Esophagus muscularis mucosa (tissue), 4 donors: ENCODE measurements at regions not wholly inside any gene's neighbourhood (a gene's known extent, or its start where the extent isn't known, plus 50 kb on each side); places are given as distances from the start of the nearest gene placed in this dataset.

Experiments used
- CTCF ChIP-seq, 3 experiments: fragments of 200-600 bp in 2 of 3; fragments of 450-650 bp in 1 of 3; sonication (generic) in 2 of 3; IDR thresholded peaks; one replicate each; pipeline ENCODE4 v1.5.1; 2017 to 2019; ENCODE audit warnings: antibody characterized with exemption in 3 of 3, mild to moderate bottlenecking in 2 of 3, moderate library complexity in 1 of 3
- EP300 ChIP-seq: sonication (generic); formaldehyde crosslinking; IDR thresholded peaks from one replicate; pipeline ENCODE4 v1.6.1; 2017; ENCODE audit warnings: antibody characterized with exemption
- POLR2A ChIP-seq: fragments of 450-650 bp; IDR thresholded peaks from one replicate; pipeline ENCODE4 v1.6.1; 2017; ENCODE audit warnings: antibody characterized with exemption, moderate library complexity, mild to moderate bottlenecking, low read depth
- POLR2AphosphoS5 ChIP-seq, 2 donors: sonication (generic); formaldehyde crosslinking; IDR thresholded peaks; one replicate each; pipeline ENCODE4 v1.6.1; 2017; ENCODE audit warnings: antibody characterized with exemption in 2 of 2

- TF ChIP-seq POLR2A (no peak), CTCF (IDR thresholded peaks at IDR 0.05) (no peak), EP300 (no peak), POLR2AphosphoS5 (IDR thresholded peaks at IDR 0.05) (no peak)
These were observed 62.3 kb upstream of the TNFAIP8L3 start for GRCh38 chr15:51156957-51157356.
